Stimulated activated memory B cell treated with anti-CD40 and anti-IgM and Interleukin-4, amounts not matched to agents 10 μg/mL and 1 μg/mL and 100 μg/mL, for 72 hours (primary cell): ENCODE measurements at regions not wholly inside any gene's neighbourhood (a gene's known extent, or its start where the extent isn't known, plus 50 kb on each side); places are given as distances from the start of the nearest gene placed in this dataset.

ENCODE experiments used
- ATAC-seq: fragments of 150-1000 bp; cut with Tn5 transposase; 2 replicates; pipeline ENCODE4 v1.10.0; 2021
- H3K27ac Mint-ChIP-seq: one replicate; pipeline ENCODE4 v1.8.0; 2022; ENCODE audit warnings: mild to moderate bottlenecking, mixed read lengths
- H3K27me3 Mint-ChIP-seq: one replicate; pipeline ENCODE4 v1.8.0; 2022; ENCODE audit warnings: mixed read lengths
- H3K36me3 Mint-ChIP-seq: one replicate; pipeline ENCODE4 v1.8.0; 2022; ENCODE audit warnings: mixed read lengths
- H3K4me1 Mint-ChIP-seq: one replicate; pipeline ENCODE4 v1.8.0; 2022; ENCODE audit warnings: mixed read lengths
- H3K4me3 Mint-ChIP-seq: one replicate; pipeline ENCODE4 v1.8.0; 2022; ENCODE audit warnings: mild to moderate bottlenecking, moderate library complexity, mixed read lengths
- H3K9me3 Mint-ChIP-seq: one replicate; pipeline ENCODE4 v1.8.0; 2022; ENCODE audit warnings: mixed read lengths

DNA sequence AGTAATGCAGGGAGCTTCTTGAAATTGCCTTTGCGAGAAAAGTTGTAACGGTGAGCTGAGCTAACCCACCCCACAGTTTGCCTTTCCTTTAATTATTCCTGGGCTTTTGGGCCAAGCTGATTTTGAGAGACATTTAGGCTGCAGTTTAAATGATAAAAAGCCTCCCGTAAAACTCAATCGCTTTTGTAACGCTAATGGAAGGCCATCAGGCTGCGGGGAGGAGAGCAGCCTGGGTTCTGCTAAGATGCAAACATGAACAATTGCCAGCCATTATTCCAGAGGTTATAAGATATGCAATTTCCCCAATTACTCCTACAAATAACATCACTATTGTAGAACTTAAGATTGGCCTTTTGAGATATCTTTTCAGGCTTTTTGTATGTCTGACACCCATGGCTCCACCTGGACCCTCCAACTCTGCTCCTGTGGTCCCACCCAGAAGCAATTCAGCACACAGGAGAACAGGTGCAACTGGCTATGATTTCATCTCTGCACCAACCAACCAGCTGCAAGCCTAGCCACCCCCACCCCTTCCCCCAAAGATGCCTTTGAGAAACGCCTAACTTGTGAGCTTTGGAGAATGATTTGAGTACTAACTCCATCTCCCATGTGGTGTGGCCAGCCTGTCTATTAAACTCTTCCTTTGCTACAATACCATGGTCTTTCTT, 108.2 kb upstream of the FAM9C start:
- Mint-ChIP-seq H3K4me1 (no peaks in the 10 kb centered on the region), H3K27me3 (no peaks in the 10 kb centered on the region), H3K4me3 (no peak overlapping the region), H3K27ac (no peak overlapping the region), H3K9me3 (no peaks in the 10 kb centered on the region), H3K36me3 (no peaks in the 10 kb centered on the region)
- ATAC-seq: no peak

GRCh38 chrX:13151828-13152517, 107.6 kb upstream of the FAM9C start:
- H3K27ac Mint-ChIP-seq: no peak overlapping the region
- no peaks in the 10 kb centered on the region for H3K36me3 Mint-ChIP-seq
- ATAC-seq: no peak
- H3K4me1 Mint-ChIP-seq: no peaks in the 10 kb centered on the region
- H3K4me3 Mint-ChIP-seq: no peak overlapping the region
- no peaks in the 10 kb centered on the region for H3K27me3 Mint-ChIP-seq
- no peaks in the 10 kb centered on the region for H3K9me3 Mint-ChIP-seq

- H3K27me3 Mint-ChIP-seq: no peaks in the 10 kb centered on the region
- H3K4me3 Mint-ChIP-seq: no peak overlapping the region
- no peak for ATAC-seq
- peaks cover 5% of the 10 kb centered on the region for H3K36me3 Mint-ChIP-seq
- no peak overlapping the region for H3K27ac Mint-ChIP-seq
- no peaks in the 10 kb centered on the region for H3K9me3 Mint-ChIP-seq
- H3K4me1 Mint-ChIP-seq: no peaks in the 10 kb centered on the region
Measured at GRCh38 chrX:13149702-13150350, 105.4 kb upstream of the FAM9C start.

GRCh38 chrX:13147733-13148132, 103.3 kb upstream of the FAM9C start:
- H3K36me3 Mint-ChIP-seq: peaks cover 5% of the 10 kb centered on the region
- H3K27me3 Mint-ChIP-seq: no peaks in the 10 kb centered on the region
- H3K4me3 Mint-ChIP-seq: no peak overlapping the region
- ATAC-seq: no peak
- H3K27ac Mint-ChIP-seq: no peak overlapping the region
- H3K4me1 Mint-ChIP-seq: no peaks in the 10 kb centered on the region
- no peaks in the 10 kb centered on the region for H3K9me3 Mint-ChIP-seq

- H3K27ac Mint-ChIP-seq: no peak overlapping the region
- H3K36me3 Mint-ChIP-seq: peaks cover 5% of the 10 kb centered on the region
- no peak for ATAC-seq
- no peak overlapping the region for H3K4me3 Mint-ChIP-seq
- no peaks in the 10 kb centered on the region for H3K9me3 Mint-ChIP-seq
- no peaks in the 10 kb centered on the region for H3K27me3 Mint-ChIP-seq
- no peaks in the 10 kb centered on the region for H3K4me1 Mint-ChIP-seq
Measured at GRCh38 chrX:13147147-13147546, 102.7 kb upstream of the FAM9C start.

- Mint-ChIP-seq H3K27ac (no peak overlapping the region), H3K9me3 (no peaks in the 10 kb centered on the region), H3K4me1 (no peaks in the 10 kb centered on the region), H3K36me3 (peaks cover 5% of the 10 kb centered on the region), H3K4me3 (no peak overlapping the region), H3K27me3 (no peaks in the 10 kb centered on the region)
- ATAC-seq: no peak
Measured at GRCh38 chrX:13144927-13145655, 100.7 kb upstream of the FAM9C start.

DNA sequence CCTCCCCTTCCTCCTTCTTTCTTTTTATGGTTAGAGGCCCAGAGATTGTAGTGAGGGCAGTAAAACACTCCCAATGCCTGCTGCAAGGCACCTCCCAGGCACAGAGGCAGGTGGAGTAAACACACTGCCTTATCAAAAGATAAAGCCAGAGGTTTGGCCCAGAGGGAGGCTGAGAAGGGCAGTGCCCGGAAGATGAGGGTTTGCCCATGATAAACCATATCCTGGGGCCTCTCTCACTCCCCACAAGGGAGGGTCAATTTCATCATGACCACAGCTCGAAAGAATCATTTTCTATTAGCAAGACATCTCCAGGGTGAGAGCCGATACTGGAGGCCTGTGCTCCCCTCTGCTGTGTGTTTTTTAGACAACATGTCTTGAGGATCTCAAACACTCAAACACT, 98.5 kb upstream of the FAM9C start:
- H3K4me1 Mint-ChIP-seq: no peaks in the 10 kb centered on the region
- no peak for ATAC-seq
- no peaks in the 10 kb centered on the region for H3K27me3 Mint-ChIP-seq
- H3K27ac Mint-ChIP-seq: no peak overlapping the region
- H3K9me3 Mint-ChIP-seq: no peaks in the 10 kb centered on the region
- no peak overlapping the region for H3K4me3 Mint-ChIP-seq
- peaks cover 5% of the 10 kb centered on the region for H3K36me3 Mint-ChIP-seq

DNA sequence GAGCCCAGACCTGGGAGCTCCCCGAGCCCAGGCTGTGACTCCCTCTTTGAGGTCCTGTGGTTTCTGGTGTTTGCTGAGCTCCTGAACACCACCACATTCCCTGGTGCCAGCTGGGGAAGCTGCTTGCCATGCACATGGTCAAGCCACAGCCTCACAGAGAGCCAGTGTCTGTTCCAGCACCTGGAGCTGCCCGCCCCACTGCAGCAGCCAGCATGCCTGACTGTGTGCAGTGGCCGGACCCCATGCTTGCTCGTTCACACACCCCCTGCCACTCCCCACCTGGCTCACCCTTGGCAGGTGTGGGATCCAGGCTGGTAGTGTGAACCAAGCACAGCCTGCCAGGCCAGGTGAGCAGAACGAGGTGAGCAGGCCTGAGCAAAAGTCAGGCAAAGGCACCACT, 95.6 kb upstream of the FAM9C start:
- no peaks in the 10 kb centered on the region for H3K4me1 Mint-ChIP-seq
- H3K4me3 Mint-ChIP-seq: no peak overlapping the region
- no peak overlapping the region for H3K27ac Mint-ChIP-seq
- H3K27me3 Mint-ChIP-seq: no peaks in the 10 kb centered on the region
- no peaks in the 10 kb centered on the region for H3K9me3 Mint-ChIP-seq
- no peak for ATAC-seq
- no peaks in the 10 kb centered on the region for H3K36me3 Mint-ChIP-seq

- Mint-ChIP-seq H3K27me3 (no peaks in the 10 kb centered on the region), H3K9me3 (no peaks in the 10 kb centered on the region), H3K36me3 (no peaks in the 10 kb centered on the region), H3K27ac (no peak overlapping the region), H3K4me3 (no peak overlapping the region), H3K4me1 (no peaks in the 10 kb centered on the region)
- ATAC-seq: no peak
Measured at GRCh38 chrX:13131396-13132137, 87.1 kb upstream of the FAM9C start.

DNA sequence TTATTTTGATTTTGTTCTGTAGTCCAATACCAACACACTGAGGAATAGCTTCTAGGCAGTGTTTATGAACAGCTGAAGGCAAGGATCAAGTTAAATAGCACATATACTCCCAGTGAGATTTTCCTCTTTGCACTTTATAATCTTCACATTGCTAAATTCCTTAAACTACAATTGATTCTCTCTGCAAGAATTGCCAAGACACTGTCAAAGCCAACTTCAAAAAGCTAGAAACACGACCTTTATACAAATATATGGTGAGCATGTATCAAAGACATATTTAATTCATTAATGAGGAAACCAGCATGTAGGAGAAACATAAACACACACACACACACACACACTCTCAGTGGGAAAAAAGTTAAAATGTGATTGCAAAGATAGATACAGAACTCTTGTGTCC, 86.4 kb upstream of the FAM9C start:
- Mint-ChIP-seq H3K9me3 (no peaks in the 10 kb centered on the region), H3K27me3 (no peaks in the 10 kb centered on the region), H3K4me1 (no peaks in the 10 kb centered on the region), H3K4me3 (no peak overlapping the region), H3K27ac (no peak overlapping the region), H3K36me3 (no peaks in the 10 kb centered on the region)
- ATAC-seq: no peak

- no peaks in the 10 kb centered on the region for H3K36me3 Mint-ChIP-seq
- H3K4me1 Mint-ChIP-seq: no peaks in the 10 kb centered on the region
- H3K9me3 Mint-ChIP-seq: no peaks in the 10 kb centered on the region
- H3K4me3 Mint-ChIP-seq: no peak overlapping the region
- H3K27ac Mint-ChIP-seq: no peak overlapping the region
- H3K27me3 Mint-ChIP-seq: no peaks in the 10 kb centered on the region
- no peak for ATAC-seq
Measured at GRCh38 chrX:13128104-13128503, 83.7 kb upstream of the FAM9C start.

DNA sequence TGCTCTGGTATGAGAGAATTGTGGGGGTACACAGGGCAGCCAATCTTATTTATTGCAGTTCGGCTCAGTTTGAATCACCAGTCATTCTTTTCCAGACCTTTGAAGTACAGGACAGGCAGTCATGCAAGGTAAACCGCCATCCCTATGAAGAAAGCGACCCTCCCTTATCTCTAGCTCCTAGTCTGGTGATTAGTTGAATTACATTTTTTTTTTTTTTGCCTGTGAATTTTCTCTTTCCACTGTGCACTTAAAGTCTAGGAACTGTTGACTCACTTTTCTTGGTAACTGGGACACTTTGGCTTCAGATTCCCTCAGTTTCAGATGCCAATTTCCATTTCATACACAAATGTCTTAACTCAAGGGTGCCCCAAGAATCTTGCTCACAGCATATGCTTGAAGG, 82.4 kb upstream of the FAM9C start:
- ATAC-seq: no peak
- Mint-ChIP-seq H3K4me1 (no peaks in the 10 kb centered on the region), H3K36me3 (no peaks in the 10 kb centered on the region), H3K9me3 (no peaks in the 10 kb centered on the region), H3K4me3 (no peak overlapping the region), H3K27me3 (no peaks in the 10 kb centered on the region), H3K27ac (no peak overlapping the region)

DNA sequence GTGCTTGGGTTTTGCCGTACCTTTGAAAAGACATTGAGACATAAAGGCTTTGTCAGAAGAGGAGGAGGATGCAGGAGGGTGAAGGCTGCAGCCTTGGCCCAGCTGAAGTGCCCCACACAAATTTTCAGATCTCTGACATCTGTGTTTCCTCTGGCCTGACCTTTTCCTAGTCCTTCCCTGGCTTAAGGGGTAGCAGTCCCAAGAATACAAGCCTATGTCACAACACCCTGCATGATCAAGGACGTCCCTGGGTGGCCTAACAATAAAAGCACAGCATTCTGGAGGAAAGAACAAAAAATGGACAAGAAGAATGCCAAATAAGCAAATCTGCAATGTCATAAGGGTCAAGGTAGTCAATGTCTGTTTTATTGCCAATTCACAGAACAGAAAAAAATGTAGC, 80.8 kb upstream of the FAM9C start:
- Mint-ChIP-seq H3K9me3 (no peaks in the 10 kb centered on the region), H3K27ac (no peak overlapping the region), H3K36me3 (no peaks in the 10 kb centered on the region), H3K4me1 (no peaks in the 10 kb centered on the region), H3K4me3 (no peak overlapping the region), H3K27me3 (no peaks in the 10 kb centered on the region)
- no peak for ATAC-seq

GRCh38 chrX:13123857-13124345, 79.5 kb upstream of the FAM9C start:
- no peaks in the 10 kb centered on the region for H3K9me3 Mint-ChIP-seq
- no peaks in the 10 kb centered on the region for H3K36me3 Mint-ChIP-seq
- H3K27me3 Mint-ChIP-seq: no peaks in the 10 kb centered on the region
- no peaks in the 10 kb centered on the region for H3K4me1 Mint-ChIP-seq
- no peak for ATAC-seq
- no peak overlapping the region for H3K4me3 Mint-ChIP-seq
- H3K27ac Mint-ChIP-seq: no peak overlapping the region
